GM12875 (cell line): ENCODE measurements at regions not wholly inside any gene's neighbourhood (a gene's known extent, or its start where the extent isn't known, plus 50 kb on each side); places are given as distances from the start of the nearest gene placed in this dataset.

Experiments used
- H3K4me3 ChIP-seq: one replicate; pipeline ENCODE4 v1.5.1; 2011; ENCODE audit warnings: low read depth, low read length, control low read depth
- TF ChIP-seq, protein P1 (sequence below): IDR thresholded peaks from 2 replicates; pipeline ENCODE4 v1.5.1; 2011; ENCODE audit warnings: low read depth, mild to moderate bottlenecking, control low read depth, inconsistent platforms, low read length, moderate library complexity, borderline replicate concordance; ENCODE audit not compliant: insufficient read depth

DNA sequence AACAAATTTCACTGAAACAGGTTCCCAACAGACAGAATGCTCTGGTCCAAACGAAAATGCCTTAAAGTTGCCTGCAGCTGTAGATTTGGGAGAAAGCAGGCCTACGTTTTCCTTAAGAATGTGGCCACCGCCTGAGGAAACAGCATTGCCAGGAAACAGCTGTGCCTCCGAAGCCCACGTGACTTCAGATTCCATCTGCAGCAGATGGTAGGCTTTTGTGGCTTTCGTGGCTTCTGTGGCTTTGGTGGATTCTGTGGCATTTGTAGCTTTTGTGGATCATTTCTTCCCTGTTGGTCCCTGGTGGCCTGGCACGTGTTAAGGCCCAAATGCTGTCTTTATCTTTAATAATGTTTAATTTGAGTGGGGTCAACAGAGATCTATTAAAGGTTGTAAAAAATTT is 222.9 kb downstream of the TTLL2 start:
- H3K4me3 ChIP-seq = no peak overlapping the region
- TF ChIP-seq, protein P1, sequence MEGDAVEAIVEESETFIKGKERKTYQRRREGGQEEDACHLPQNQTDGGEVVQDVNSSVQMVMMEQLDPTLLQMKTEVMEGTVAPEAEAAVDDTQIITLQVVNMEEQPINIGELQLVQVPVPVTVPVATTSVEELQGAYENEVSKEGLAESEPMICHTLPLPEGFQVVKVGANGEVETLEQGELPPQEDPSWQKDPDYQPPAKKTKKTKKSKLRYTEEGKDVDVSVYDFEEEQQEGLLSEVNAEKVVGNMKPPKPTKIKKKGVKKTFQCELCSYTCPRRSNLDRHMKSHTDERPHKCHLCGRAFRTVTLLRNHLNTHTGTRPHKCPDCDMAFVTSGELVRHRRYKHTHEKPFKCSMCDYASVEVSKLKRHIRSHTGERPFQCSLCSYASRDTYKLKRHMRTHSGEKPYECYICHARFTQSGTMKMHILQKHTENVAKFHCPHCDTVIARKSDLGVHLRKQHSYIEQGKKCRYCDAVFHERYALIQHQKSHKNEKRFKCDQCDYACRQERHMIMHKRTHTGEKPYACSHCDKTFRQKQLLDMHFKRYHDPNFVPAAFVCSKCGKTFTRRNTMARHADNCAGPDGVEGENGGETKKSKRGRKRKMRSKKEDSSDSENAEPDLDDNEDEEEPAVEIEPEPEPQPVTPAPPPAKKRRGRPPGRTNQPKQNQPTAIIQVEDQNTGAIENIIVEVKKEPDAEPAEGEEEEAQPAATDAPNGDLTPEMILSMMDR = no peak

- no peak overlapping the region for H3K4me3 ChIP-seq
- TF ChIP-seq, protein P1 = no peak
These were observed 223.6 kb downstream of the TTLL2 start for GRCh38 chr6:167548451-167548850.

- TF ChIP-seq, protein P1 = no peak
These were observed 224.3 kb downstream of the TTLL2 start for GRCh38 chr6:167549213-167549612.

DNA sequence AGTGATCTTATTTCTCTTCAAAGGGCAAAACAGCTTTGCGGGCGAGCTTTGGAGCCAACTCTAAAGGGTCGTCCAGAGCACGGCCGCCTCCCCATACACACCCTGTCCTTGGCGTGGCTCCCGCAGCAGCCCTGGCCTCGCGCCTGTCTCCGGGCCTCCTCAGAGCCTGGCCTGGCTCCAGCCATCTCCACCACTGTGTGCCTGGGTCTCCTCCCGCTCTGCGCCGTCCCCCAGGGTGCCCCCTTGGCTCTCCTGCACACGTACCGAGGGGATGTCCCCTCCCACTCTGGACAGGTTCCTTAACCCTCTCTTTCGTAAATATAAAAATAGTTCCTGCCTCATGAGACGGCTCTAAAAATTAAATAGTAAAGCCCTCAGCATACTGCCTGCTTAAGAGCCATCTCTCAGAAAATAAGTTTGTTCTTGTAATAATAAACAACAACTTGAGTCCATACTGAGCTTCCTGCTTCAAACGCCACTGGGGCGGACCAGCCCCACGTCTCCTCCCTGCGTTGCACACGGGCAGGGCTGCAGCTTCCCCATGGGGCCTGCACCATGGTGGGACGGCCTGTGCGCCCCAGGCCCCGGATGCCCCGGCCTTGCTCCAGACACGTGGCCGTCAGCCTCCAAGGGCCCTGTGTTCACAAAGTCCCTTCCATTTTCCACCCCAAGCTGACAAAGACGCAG is 226.2 kb downstream of the TTLL2 start:
- TF ChIP-seq, protein P1 = no peak
- H3K4me3 ChIP-seq = no peak overlapping the region

More at GRCh38 chr6:167549213-167549612, 224.3 kb downstream of the TTLL2 start:
- H3K4me3 ChIP-seq = no peak overlapping the region

GRCh38 chr6:167551628-167552257 is 226.9 kb downstream of the TTLL2 start:
- H3K4me3 ChIP-seq = no peak overlapping the region
- TF ChIP-seq, protein P1 = no peak

DNA sequence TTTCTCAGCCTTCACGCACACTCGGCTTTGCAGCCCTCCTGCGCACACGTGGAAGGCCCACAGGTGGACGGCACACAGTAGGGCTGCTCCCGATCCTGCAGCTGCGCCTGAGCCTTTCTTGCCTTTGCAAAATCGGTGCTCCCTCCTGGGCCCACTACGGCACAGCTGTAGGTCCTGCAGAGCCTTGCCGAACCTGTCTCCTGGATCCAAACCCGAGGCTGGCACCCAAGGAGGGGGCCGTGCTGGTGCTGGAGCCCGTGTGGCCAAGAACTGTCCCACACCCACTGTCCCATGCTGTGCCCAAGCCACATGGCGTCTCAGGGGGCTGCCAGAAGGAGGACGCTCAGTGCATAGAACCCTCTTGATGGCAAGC is 227.4 kb downstream of the TTLL2 start:
- no peak overlapping the region for H3K4me3 ChIP-seq
- TF ChIP-seq, protein P1 = no peak
